ENCODE measurements at regions not wholly inside any gene's neighbourhood (a gene's known extent, or its start where the extent isn't known, plus 50 kb on each side); places are given as distances from the start of the nearest gene placed in this dataset.

GRCh38 chr4:41399231-41399630 is 138.7 kb upstream of the LIMCH1 start:
- Histone ChIP-seq H3K27me3 (ENCODE audit: low read length) (no peaks in the 10 kb centered on the region), H3K4me3 (ENCODE audit: insufficient read depth, low read length, poor library complexity, severe bottlenecking) (no peak overlapping the region), H3K9me2 (replicated peaks; ENCODE audit: insufficient read depth, low read length) (no peaks in the 10 kb centered on the region), H3K79me2 (ENCODE audit: insufficient read depth, low read length) (no peaks in the 10 kb centered on the region), H2AFZ (ENCODE audit: low read depth, low read length, severe bottlenecking) (no peak overlapping the region), H3K36me3 (ENCODE audit: low read length) (no peaks in the 10 kb centered on the region), H3K9me3 (ENCODE audit: insufficient read depth, low read length) (no peaks in the 10 kb centered on the region), H3K4me2 (ENCODE audit: low read depth, low read length, poor library complexity, severe bottlenecking) (no peak overlapping the region), H3F3A (ENCODE audit: insufficient read depth) (no peaks in the 10 kb centered on the region), H3K27ac (ENCODE audit: low read depth, low read length) (no peak overlapping the region), H3K9ac (ENCODE audit: low read length) (no peak overlapping the region), H4K20me1 (ENCODE audit: low read depth, low read length) (no peaks in the 10 kb centered on the region)
- TF ChIP-seq CTCF (IDR thresholded peaks at IDR 0.05; ENCODE audit: insufficient read depth, low read length, poor library complexity, severe bottlenecking): no peak
- TF ChIP-seq EZH2phosphoT487 (conservative IDR thresholded peaks at IDR 0.05; ENCODE audit: low read length): no peak

GRCh38 chr4:41400296-41400695 is 137.7 kb upstream of the LIMCH1 start:
- no peaks in the 10 kb centered on the region for H3K79me2 ChIP-seq (ENCODE audit: insufficient read depth, low read length)

GRCh38 chr4:41405464-41406112 is 132.4 kb upstream of the LIMCH1 start:
- no peaks in the 10 kb centered on the region for H3F3A ChIP-seq (ENCODE audit: insufficient read depth)
- H3K9ac ChIP-seq (ENCODE audit: low read length): no peak overlapping the region
- H3K4me3 ChIP-seq (ENCODE audit: insufficient read depth, low read length, poor library complexity, severe bottlenecking): no peak overlapping the region
- no peaks in the 10 kb centered on the region for H3K36me3 ChIP-seq (ENCODE audit: low read length)
- H4K20me1 ChIP-seq (ENCODE audit: low read depth, low read length): no peaks in the 10 kb centered on the region
- no peaks in the 10 kb centered on the region for H3K9me3 ChIP-seq (ENCODE audit: insufficient read depth, low read length)
- H3K79me2 ChIP-seq (ENCODE audit: insufficient read depth, low read length): no peaks in the 10 kb centered on the region
- no peaks in the 10 kb centered on the region for H3K27me3 ChIP-seq (ENCODE audit: low read length)
- no peak overlapping the region for H3K4me2 ChIP-seq (ENCODE audit: low read depth, low read length, poor library complexity, severe bottlenecking)
- H2AFZ ChIP-seq (ENCODE audit: low read depth, low read length, severe bottlenecking): no peak overlapping the region
- H3K27ac ChIP-seq (ENCODE audit: low read depth, low read length): no peak overlapping the region
- no peaks in the 10 kb centered on the region for H3K9me2 ChIP-seq (replicated peaks; ENCODE audit: insufficient read depth, low read length)
- no peak for TF ChIP-seq CTCF (IDR thresholded peaks at IDR 0.05; ENCODE audit: insufficient read depth, low read length, poor library complexity, severe bottlenecking)
- no peak for TF ChIP-seq EZH2phosphoT487 (conservative IDR thresholded peaks at IDR 0.05; ENCODE audit: low read length)

More at GRCh38 chr4:41400296-41400695, 137.7 kb upstream of the LIMCH1 start:
- no peaks in the 10 kb centered on the region for H3K27me3 ChIP-seq (ENCODE audit: low read length)
- no peak overlapping the region for H3K4me3 ChIP-seq (ENCODE audit: insufficient read depth, low read length, poor library complexity, severe bottlenecking)
- no peaks in the 10 kb centered on the region for H3K9me2 ChIP-seq (replicated peaks; ENCODE audit: insufficient read depth, low read length)
- TF ChIP-seq CTCF (IDR thresholded peaks at IDR 0.05; ENCODE audit: insufficient read depth, low read length, poor library complexity, severe bottlenecking) (no peak), EZH2phosphoT487 (conservative IDR thresholded peaks at IDR 0.05; ENCODE audit: low read length) (no peak)
- H3K27ac ChIP-seq (ENCODE audit: low read depth, low read length): no peak overlapping the region
- no peak overlapping the region for H3K4me2 ChIP-seq (ENCODE audit: low read depth, low read length, poor library complexity, severe bottlenecking)
- H3F3A ChIP-seq (ENCODE audit: insufficient read depth): no peaks in the 10 kb centered on the region
- no peak overlapping the region for H3K9ac ChIP-seq (ENCODE audit: low read length)
- H2AFZ ChIP-seq (ENCODE audit: low read depth, low read length, severe bottlenecking): no peak overlapping the region
- H3K36me3 ChIP-seq (ENCODE audit: low read length): no peaks in the 10 kb centered on the region
- H4K20me1 ChIP-seq (ENCODE audit: low read depth, low read length): no peaks in the 10 kb centered on the region
- H3K9me3 ChIP-seq (ENCODE audit: insufficient read depth, low read length): no peaks in the 10 kb centered on the region
